PC-3 (cell line): ENCODE measurements at regions not wholly inside any gene's neighbourhood (a gene's known extent, or its start where the extent isn't known, plus 50 kb on each side); places are given as distances from the start of the nearest gene placed in this dataset.
"Not testable (repeated sequence)": the region's sequence is repeated elsewhere in the genome, so short reads cannot be mapped to it uniquely, and the experiment has no call there.

Source experiments
- ATAC-seq: fragments of 200-7000 bp; cut with Tn5 transposase; 2 replicates; pipeline ENCODE4 v1.9.1; 2020; ENCODE audit warnings: mild to moderate bottlenecking, moderate library complexity
- BruUV-seq: library from RNA; stranded (reverse); fragments of 400-500 nt; replicated peaks from 2 replicates; lab custom pipeline; 2021; lab: Mats Ljungman, UMichigan
- CTCF ChIA-PET: fragments of 300-600 bp; sonication (Branson Sonifier 250); formaldehyde crosslinking; loops from one replicate; lab custom pipeline; 2022; ENCODE audit warnings: antibody characterized with exemption; lab: Charles Lee
- POLR2A ChIA-PET: fragments of 300-600 bp; sonication (Branson Sonifier 250); formaldehyde crosslinking; loops from one replicate; lab custom pipeline; 2022; ENCODE audit warnings: antibody characterized with exemption; ENCODE audit not compliant: unreplicated experiment; lab: Charles Lee
- DNase-seq: peaks from one replicate; pipeline ENCODE4 v3.0.0-alpha.2; 2015
- H2AFZ ChIP-seq: fragments of 300-600 bp; sonication (generic); 2 replicates; pipeline ENCODE4 v1.6.0; 2016; ENCODE audit warnings: antibody characterized with exemption, low read length
- H3F3A ChIP-seq: fragments of 300-600 bp; sonication (generic); one replicate; pipeline ENCODE4 v1.6.0; 2017; ENCODE audit warnings: antibody characterized with exemption, low read length, control low read depth, mild to moderate bottlenecking; ENCODE audit not compliant: unreplicated experiment
- H3K27ac ChIP-seq: fragments of 300-600 bp; sonication (generic); 2 replicates; pipeline ENCODE4 v1.5.1; 2016; ENCODE audit warnings: mild to moderate bottlenecking, low read length
- H3K27me3 ChIP-seq: fragments of 300-600 bp; sonication (generic); 2 replicates; pipeline ENCODE4 v1.6.1; 2016; ENCODE audit warnings: low read length, mixed read lengths
- H3K36me3 ChIP-seq: fragments of 300-600 bp; sonication (generic); 2 replicates; pipeline ENCODE4 v1.6.1; 2016; ENCODE audit warnings: low read depth, mixed run types, low read length, mixed read lengths
- H3K4me1 ChIP-seq: fragments of 300-600 bp; sonication (generic); 2 replicates; pipeline ENCODE4 v1.5.1; 2016; ENCODE audit warnings: low read length; ENCODE audit not compliant: insufficient read depth
- H3K4me2 ChIP-seq: fragments of 300-600 bp; sonication (generic); 2 replicates; pipeline ENCODE4 v1.6.0; 2016; ENCODE audit warnings: low read length
- H3K4me3 ChIP-seq: fragments of 300-600 bp; sonication (generic); 2 replicates; pipeline ENCODE4 v1.5.1; 2016; ENCODE audit warnings: mild to moderate bottlenecking, low read length, mixed read lengths
- H3K79me2 ChIP-seq: fragments of 300-600 bp; sonication (generic); 2 replicates; pipeline ENCODE4 v1.6.1; 2017; ENCODE audit warnings: low read length, mixed read lengths
- H3K9ac ChIP-seq: fragments of 300-600 bp; sonication (generic); 2 replicates; pipeline ENCODE4 v1.6.0; 2016; ENCODE audit warnings: mild to moderate bottlenecking, low read length
- H3K9me2 ChIP-seq: fragments of 300-600 bp; sonication (generic); replicated peaks from 2 replicates; pipeline ENCODE4 v1.6.1; 2016; ENCODE audit warnings: mixed run types, low read length, mixed read lengths
- H3K9me3 ChIP-seq: fragments of 300-600 bp; sonication (generic); 2 replicates; pipeline ENCODE4 v1.6.1; 2016; ENCODE audit warnings: low read length, mixed read lengths
- H4K20me1 ChIP-seq: fragments of 300-600 bp; sonication (generic); 2 replicates; pipeline ENCODE4 v1.6.1; 2016; ENCODE audit warnings: low read length, mixed read lengths
- CTCF ChIP-seq: fragments of 300-600 bp; sonication (generic); conservative IDR thresholded peaks from 2 replicates; pipeline ENCODE4 v1.5.1; 2017; ENCODE audit warnings: antibody characterized with exemption, low read depth, mild to moderate bottlenecking, low read length
- EZH2 ChIP-seq: fragments of 300-600 bp; sonication (generic); IDR thresholded peaks from one replicate; pipeline ENCODE4 v1.6.1; 2017; ENCODE audit warnings: antibody characterized with exemption, mild to moderate bottlenecking, low read length; ENCODE audit not compliant: unreplicated experiment
- EZH2phosphoT487 ChIP-seq: fragments of 300-600 bp; sonication (generic); IDR thresholded peaks from 2 replicates; pipeline ENCODE4 v1.6.1; 2018; ENCODE audit warnings: mild to moderate bottlenecking, antibody characterized with exemption, low read length, borderline replicate concordance
- intact Hi-C: fragments of 100-400 bp; cut with micrococcal nuclease; formaldehyde crosslinking; loops from 2 replicates; pipeline ENCODE4 v1.9.0; 2023

DNA sequence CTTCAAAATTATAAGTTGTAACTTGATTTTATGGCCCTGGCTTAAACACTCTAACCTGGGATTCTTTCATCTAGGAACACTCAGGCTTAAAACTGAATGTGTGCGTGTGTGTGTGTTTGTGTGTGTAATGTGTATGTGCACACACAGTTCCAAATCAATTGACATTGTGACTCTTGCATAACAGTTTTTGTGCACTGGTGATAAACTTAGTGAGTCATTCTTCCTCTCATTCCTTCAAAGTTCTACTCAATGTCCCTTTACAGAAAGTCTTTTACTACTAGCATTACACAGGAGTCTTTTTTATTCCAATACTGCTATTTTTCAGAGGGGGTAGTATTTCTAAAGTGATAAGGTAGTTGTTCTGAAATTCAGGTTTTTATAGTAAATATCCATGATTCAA lies 943.6 kb downstream of the KCNT2 start:
- H3K9ac ChIP-seq = no peak overlapping the region
- intact Hi-C loops = no loop called here
- peak; percentile 31; the same call in 1 of the 2 replicates for ATAC-seq
- no TSS peak for BruUV-seq
- no peaks in the 10 kb centered on the region for H3K9me3 ChIP-seq
- H3K4me3 ChIP-seq = no peak overlapping the region
- H3K9me2 ChIP-seq = no peaks in the 10 kb centered on the region
- DNase-seq = peak; percentile 28
- TF ChIP-seq CTCF = no peak
- no peaks in the 10 kb centered on the region for H3K27me3 ChIP-seq
- H3K4me1 ChIP-seq = peaks cover 11% of the 10 kb centered on the region; the same call in 1 of the 2 replicates
- ChIA-PET CTCF (no interaction called here), POLR2A (no interaction called here)
- no peaks in the 10 kb centered on the region for H4K20me1 ChIP-seq
- no peaks in the 10 kb centered on the region for H3F3A ChIP-seq
- H3K4me2 ChIP-seq = no peak overlapping the region
- no peak overlapping the region for H2AFZ ChIP-seq
- H3K36me3 ChIP-seq = no peaks in the 10 kb centered on the region
- no peaks in the 10 kb centered on the region for H3K79me2 ChIP-seq
- no peak overlapping the region for H3K27ac ChIP-seq

GRCh38 chr1:195663549-195664280 lies 944.5 kb downstream of the KCNT2 start:
- no peaks in the 10 kb centered on the region for H3K36me3 ChIP-seq
- CTCF ChIA-PET = no interaction called here
- no peak overlapping the region for H3K4me2 ChIP-seq
- H4K20me1 ChIP-seq = no peaks in the 10 kb centered on the region
- no TSS peak for BruUV-seq
- intact Hi-C loops = no loop called here
- H3K27me3 ChIP-seq = no peaks in the 10 kb centered on the region
- POLR2A ChIA-PET = interaction anchor here (0.6 kb wide), 1 partner anchor 75 kb away, joined by 3 read pairs; no protein-coding TSS in a partner anchor
- H3K79me2 ChIP-seq = no peaks in the 10 kb centered on the region
- H3K9ac ChIP-seq = no peak overlapping the region
- no peak for TF ChIP-seq EZH2phosphoT487
- TF ChIP-seq EZH2 = no peak
- no peak for TF ChIP-seq CTCF
- no peak overlapping the region for H2AFZ ChIP-seq
- ATAC-seq = peak; percentile 70
- no peak overlapping the region for H3K4me3 ChIP-seq
- DNase-seq = peak; percentile 65
- peaks cover 11% of the 10 kb centered on the region; the same call in 1 of the 2 replicates for H3K4me1 ChIP-seq
- no peaks in the 10 kb centered on the region for H3K9me2 ChIP-seq
- H3F3A ChIP-seq = no peaks in the 10 kb centered on the region
- no peaks in the 10 kb centered on the region for H3K9me3 ChIP-seq
- H3K27ac ChIP-seq = no peak overlapping the region

DNA sequence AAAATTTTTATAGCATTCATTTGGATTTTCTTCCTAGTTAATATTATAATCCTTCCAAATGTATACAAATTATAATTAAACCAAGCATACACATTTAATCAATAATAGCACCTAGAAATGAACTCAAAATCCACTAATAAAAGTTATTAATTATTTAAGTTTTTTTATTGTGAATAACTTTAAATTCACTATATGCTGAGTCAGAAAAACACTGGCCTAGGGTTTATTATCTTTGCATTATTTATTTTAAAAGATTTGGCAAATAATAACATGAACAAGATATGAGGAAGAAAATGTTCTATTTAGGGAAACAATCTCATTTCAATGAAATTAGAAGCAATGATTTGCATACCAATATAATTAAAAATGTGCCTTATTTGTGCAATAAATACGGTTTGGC lies 951.5 kb downstream of the KCNT2 start:
- H2AFZ ChIP-seq = no peak overlapping the region
- intact Hi-C loops = no loop called here
- H3K27ac ChIP-seq = no peak overlapping the region
- H3K27me3 ChIP-seq = no peaks in the 10 kb centered on the region
- H3K9me2 ChIP-seq = no peaks in the 10 kb centered on the region
- TF ChIP-seq EZH2 (no peak), EZH2phosphoT487 (no peak), CTCF (no peak)
- H3K4me3 ChIP-seq = no peak overlapping the region
- CTCF ChIA-PET = no interaction called here
- H3K4me1 ChIP-seq = no peaks in the 10 kb centered on the region
- no peaks in the 10 kb centered on the region for H3K79me2 ChIP-seq
- DNase-seq (no peak), ATAC-seq (no peak)
- H3F3A ChIP-seq = no peaks in the 10 kb centered on the region
- no TSS peak for BruUV-seq
- H3K4me2 ChIP-seq = no peak overlapping the region
- H3K9me3 ChIP-seq = no peaks in the 10 kb centered on the region
- no peaks in the 10 kb centered on the region for H4K20me1 ChIP-seq
- H3K9ac ChIP-seq = no peak overlapping the region
- POLR2A ChIA-PET = no interaction called here
- H3K36me3 ChIP-seq = no peaks in the 10 kb centered on the region

DNA sequence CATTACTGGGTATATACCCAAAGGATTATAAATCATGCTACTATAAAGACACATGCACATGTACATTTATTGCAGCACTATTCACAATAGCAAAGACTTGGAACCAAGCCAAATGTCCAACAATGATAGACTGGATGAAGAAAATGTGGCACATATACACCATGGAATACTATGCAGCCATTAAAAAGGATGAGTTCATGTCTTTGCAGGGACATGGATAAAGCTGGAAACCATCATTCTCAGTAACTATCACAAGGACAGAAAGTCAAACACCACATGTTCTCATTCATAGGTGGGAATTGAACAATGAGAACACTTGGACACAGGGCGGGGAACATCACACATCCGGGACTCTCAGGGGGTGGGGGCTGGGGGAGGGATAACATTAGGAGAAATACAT lies 959.4 kb downstream of the KCNT2 start:
- H3K9ac ChIP-seq, CTCF ChIA-PET, BruUV-seq, H2AFZ ChIP-seq, H3F3A ChIP-seq, H3K27me3 ChIP-seq, H3K36me3 ChIP-seq, ATAC-seq, H4K20me1 ChIP-seq, H3K4me1 ChIP-seq, POLR2A ChIA-PET, H3K4me3 ChIP-seq, H3K9me2 ChIP-seq, H3K79me2 ChIP-seq, H3K9me3 ChIP-seq, H3K27ac ChIP-seq, intact Hi-C loops, H3K4me2 ChIP-seq, DNase-seq: not testable (repeated sequence)
